DND-41 (cell line): ENCODE measurements at regions not wholly inside any gene's neighbourhood (a gene's known extent, or its start where the extent isn't known, plus 50 kb on each side); places are given as distances from the start of the nearest gene placed in this dataset.

ENCODE experiments used
- CTCF ChIP-seq: IDR thresholded peaks from 2 replicates; pipeline ENCODE4 v1.5.1; 2012; ENCODE audit warnings: borderline replicate concordance, low read length, moderate library complexity, mild to moderate bottlenecking; ENCODE audit not compliant: poor library complexity, severe bottlenecking; ENCODE audit errors: extremely low read depth
- EZH2 ChIP-seq: IDR thresholded peaks from 3 replicates; pipeline ENCODE4 v1.6.1; 2012; ENCODE audit warnings: borderline replicate concordance, low read depth, mild to moderate bottlenecking, moderate library complexity, low read length, inconsistent platforms; ENCODE audit not compliant: severe bottlenecking

- TF ChIP-seq EZH2 (no peak), CTCF (no peak)
Observed at GRCh38 chrX:5802391-5802790, 426.3 kb downstream of the NLGN4X start.
